ENCODE measurements at regions not wholly inside any gene's neighbourhood (a gene's known extent, or its start where the extent isn't known, plus 50 kb on each side); places are given as distances from the start of the nearest gene placed in this dataset.

DNA sequence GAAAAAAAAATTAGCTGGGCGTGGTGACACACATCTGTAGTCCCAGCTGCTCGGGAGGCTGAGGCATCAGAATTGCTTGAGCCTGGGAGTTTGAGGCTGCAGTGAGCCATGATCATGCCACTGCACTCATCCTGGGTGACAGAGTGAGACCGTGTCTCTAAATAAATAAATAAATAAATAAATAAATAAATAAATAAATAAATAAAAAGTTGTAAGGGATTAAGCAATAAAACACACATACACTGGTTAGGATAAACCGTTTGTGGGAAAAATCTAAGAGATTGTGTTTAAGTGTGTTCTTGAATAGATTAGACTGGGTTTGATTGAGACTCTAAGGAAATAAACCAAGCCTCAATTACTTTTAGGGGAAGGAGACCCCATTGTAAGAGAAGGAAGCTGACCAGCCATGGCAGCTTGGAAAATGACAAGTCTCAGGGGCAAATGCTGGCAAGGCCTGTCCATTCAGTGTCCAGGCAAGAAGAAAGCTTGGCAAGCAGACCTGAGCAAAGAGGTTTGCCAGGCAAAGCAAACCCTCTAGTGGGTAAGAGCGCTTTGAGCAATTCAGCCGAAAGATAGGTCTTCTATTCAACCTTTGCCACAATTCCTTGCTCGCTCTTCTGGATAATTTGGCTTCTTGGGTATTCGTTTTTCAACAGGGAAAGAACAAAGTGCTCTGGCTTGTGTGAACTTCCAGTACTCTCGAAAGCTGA is 106.9 kb upstream of the SERBP1 start:
- CTCF ChIA-PET = interaction anchor here (3.6 kb wide), 1 partner anchor 223 kb away, joined by 31 read pairs; no protein-coding TSS in a partner anchor
- Histone ChIP-seq H3K27ac (no peak overlapping the region), H3K27me3 (ENCODE audit: insufficient read depth, low read depth) (no peaks in the 10 kb centered on the region), H3K9me3 (ENCODE audit: insufficient read depth, low read depth) (no peaks in the 10 kb centered on the region), H3K36me3 (ENCODE audit: low read depth) (no peaks in the 10 kb centered on the region), H3K4me3 (no peak overlapping the region), H3K79me2 (ENCODE audit: low read depth) (no peaks in the 10 kb centered on the region), H2AFZ (no peak overlapping the region), H3K9me2 (ENCODE audit: insufficient read depth) (no peaks in the 10 kb centered on the region), H3K4me2 (no peak overlapping the region), H3F3A (ENCODE audit: insufficient read depth, low read depth) (0 out of 2 replicates have a peak, but pooled peaks cover 3% of the 10 kb centered on the region), H3K4me1 (replicated peaks; ENCODE audit: insufficient read depth) (peaks cover 12% of the 10 kb centered on the region; the same call in 1 of the 2 replicates), H4K20me1 (ENCODE audit: insufficient read depth) (no peaks in the 10 kb centered on the region)
- intact Hi-C loops (cut with micrococcal nuclease; ENCODE audit: unreplicated experiment) = no loop called here
- BruUV-seq (replicated peaks) = no TSS peak
- TF ChIP-seq, protein P1, sequence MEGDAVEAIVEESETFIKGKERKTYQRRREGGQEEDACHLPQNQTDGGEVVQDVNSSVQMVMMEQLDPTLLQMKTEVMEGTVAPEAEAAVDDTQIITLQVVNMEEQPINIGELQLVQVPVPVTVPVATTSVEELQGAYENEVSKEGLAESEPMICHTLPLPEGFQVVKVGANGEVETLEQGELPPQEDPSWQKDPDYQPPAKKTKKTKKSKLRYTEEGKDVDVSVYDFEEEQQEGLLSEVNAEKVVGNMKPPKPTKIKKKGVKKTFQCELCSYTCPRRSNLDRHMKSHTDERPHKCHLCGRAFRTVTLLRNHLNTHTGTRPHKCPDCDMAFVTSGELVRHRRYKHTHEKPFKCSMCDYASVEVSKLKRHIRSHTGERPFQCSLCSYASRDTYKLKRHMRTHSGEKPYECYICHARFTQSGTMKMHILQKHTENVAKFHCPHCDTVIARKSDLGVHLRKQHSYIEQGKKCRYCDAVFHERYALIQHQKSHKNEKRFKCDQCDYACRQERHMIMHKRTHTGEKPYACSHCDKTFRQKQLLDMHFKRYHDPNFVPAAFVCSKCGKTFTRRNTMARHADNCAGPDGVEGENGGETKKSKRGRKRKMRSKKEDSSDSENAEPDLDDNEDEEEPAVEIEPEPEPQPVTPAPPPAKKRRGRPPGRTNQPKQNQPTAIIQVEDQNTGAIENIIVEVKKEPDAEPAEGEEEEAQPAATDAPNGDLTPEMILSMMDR (conservative IDR thresholded peaks at IDR 0.05) = no peak
- TF ChIP-seq EZH2 (IDR thresholded peaks at IDR 0.05; ENCODE audit: low read depth) = no peak
- POLR2A ChIA-PET (ENCODE audit: unreplicated experiment) = interaction anchor here (0.6 kb wide), 1 partner anchor 33 kb away, joined by 3 read pairs; no protein-coding TSS in a partner anchor
- no peak for DNase-seq

GRCh38 chr1:67537667-67538018 is 107.4 kb upstream of the SERBP1 start:
- no peaks in the 10 kb centered on the region for H3K27me3 ChIP-seq (ENCODE audit: insufficient read depth, low read depth)

DNA sequence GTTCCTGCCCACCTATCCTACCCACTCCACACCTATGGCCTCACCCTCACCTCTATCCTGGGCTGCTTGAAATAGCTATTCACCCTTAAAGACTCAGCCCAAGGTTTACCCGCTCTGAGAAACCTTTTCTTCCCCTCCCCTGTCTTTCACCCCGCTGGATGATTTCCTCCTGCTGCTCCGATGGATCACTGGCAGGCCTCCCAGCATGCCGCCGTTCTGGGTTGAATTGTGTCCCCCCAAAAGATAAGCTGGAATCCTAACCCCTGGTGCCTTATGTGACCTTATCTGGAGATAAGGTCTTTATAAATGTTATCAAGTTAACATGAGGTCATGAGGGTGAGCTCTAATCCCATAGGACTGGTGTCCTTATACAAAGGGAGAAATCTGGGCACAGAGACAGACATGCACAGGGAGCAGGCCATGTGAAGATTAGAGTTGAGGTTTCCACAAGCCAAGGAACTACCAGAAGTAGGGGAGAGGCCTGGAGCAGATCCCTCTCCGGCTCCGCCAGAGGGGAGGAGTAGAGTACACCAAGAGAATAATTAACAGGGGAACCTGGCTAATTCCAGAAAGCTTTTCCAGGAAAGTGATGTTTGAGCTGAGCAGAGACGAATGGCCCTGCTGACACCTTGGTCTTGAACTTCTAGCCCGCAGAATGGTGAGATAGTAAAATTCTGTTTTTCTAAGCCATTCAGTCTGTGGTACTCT is 110.0 kb upstream of the SERBP1 start:
- H3K4me2 ChIP-seq = no peak overlapping the region
- no peak overlapping the region for H2AFZ ChIP-seq
- no peaks in the 10 kb centered on the region for H3K79me2 ChIP-seq (ENCODE audit: low read depth)
- no peak overlapping the region for H3K4me3 ChIP-seq
- 0 out of 2 replicates have a peak, but pooled peaks cover 3% of the 10 kb centered on the region for H3F3A ChIP-seq (ENCODE audit: insufficient read depth, low read depth)
- intact Hi-C loops (cut with micrococcal nuclease; ENCODE audit: unreplicated experiment) = no loop called here
- no peaks in the 10 kb centered on the region for H3K36me3 ChIP-seq (ENCODE audit: low read depth)
- H3K9me3 ChIP-seq (ENCODE audit: insufficient read depth, low read depth) = no peaks in the 10 kb centered on the region
- POLR2A ChIA-PET (ENCODE audit: unreplicated experiment) = interaction anchor here (0.6 kb wide), 1 partner anchor 210 kb away, joined by 3 read pairs; no protein-coding TSS in a partner anchor
- H3K27ac ChIP-seq = no peak overlapping the region
- TF ChIP-seq EZH2 (IDR thresholded peaks at IDR 0.05; ENCODE audit: low read depth) = no peak
- TF ChIP-seq, protein P1 (conservative IDR thresholded peaks at IDR 0.05) = no peak
- DNase-seq = no peak
- CTCF ChIA-PET = no interaction called here
- H3K4me1 ChIP-seq (replicated peaks; ENCODE audit: insufficient read depth) = peaks cover 10% of the 10 kb centered on the region; the same call in 1 of the 2 replicates
- no peaks in the 10 kb centered on the region for H4K20me1 ChIP-seq (ENCODE audit: insufficient read depth)
- no TSS peak for BruUV-seq (replicated peaks)
- H3K27me3 ChIP-seq (ENCODE audit: insufficient read depth, low read depth) = no peaks in the 10 kb centered on the region
- no peaks in the 10 kb centered on the region for H3K9me2 ChIP-seq (ENCODE audit: insufficient read depth)

More at GRCh38 chr1:67537667-67538018, 107.4 kb upstream of the SERBP1 start:
- H3F3A ChIP-seq (ENCODE audit: insufficient read depth, low read depth) = 0 out of 2 replicates have a peak, but pooled peaks cover 3% of the 10 kb centered on the region
- H3K9me2 ChIP-seq (ENCODE audit: insufficient read depth) = no peaks in the 10 kb centered on the region
- intact Hi-C loops (cut with micrococcal nuclease; ENCODE audit: unreplicated experiment) = no loop called here
- no peaks in the 10 kb centered on the region for H3K36me3 ChIP-seq (ENCODE audit: low read depth)
- no TSS peak for BruUV-seq (replicated peaks)
- no peaks in the 10 kb centered on the region for H4K20me1 ChIP-seq (ENCODE audit: insufficient read depth)
- no peak overlapping the region for H3K4me3 ChIP-seq
- H2AFZ ChIP-seq = no peak overlapping the region
- H3K4me2 ChIP-seq = no peak overlapping the region
- POLR2A ChIA-PET (ENCODE audit: unreplicated experiment) = interaction anchor here (0.6 kb wide), 1 partner anchor 33 kb away, joined by 3 read pairs; no protein-coding TSS in a partner anchor
- peaks cover 12% of the 10 kb centered on the region; the same call in 1 of the 2 replicates for H3K4me1 ChIP-seq (replicated peaks; ENCODE audit: insufficient read depth)
- no peaks in the 10 kb centered on the region for H3K9me3 ChIP-seq (ENCODE audit: insufficient read depth, low read depth)
- H3K79me2 ChIP-seq (ENCODE audit: low read depth) = no peaks in the 10 kb centered on the region
- no peak overlapping the region for H3K27ac ChIP-seq
- TF ChIP-seq, protein P1 (conservative IDR thresholded peaks at IDR 0.05) = no peak
- TF ChIP-seq EZH2 (IDR thresholded peaks at IDR 0.05; ENCODE audit: low read depth) = no peak
- CTCF ChIA-PET = no interaction called here
- DNase-seq = no peak

All from PC-9 (cell line).